HL-60 (cell line): ENCODE measurements at regions not wholly inside any gene's neighbourhood (a gene's known extent, or its start where the extent isn't known, plus 50 kb on each side); places are given as distances from the start of the nearest gene placed in this dataset.

Experiments used
- DNase-seq, 2 experiments: peaks; one replicate each; pipeline ENCODE4 v3.0.0-alpha.2; 2010 to 2020; ENCODE audit warnings: low read depth in 1 of 2, low spot score in 1 of 2
- H3K27ac ChIP-seq: fragments of 250-450 bp; sonication (Bioruptor Pico); replicated peaks from 2 replicates; pipeline ENCODE4 v1.5.1; 2020; ENCODE audit warnings: mild to moderate bottlenecking, moderate library complexity
- H3K27me3 ChIP-seq: fragments of 250-450 bp; sonication (Bioruptor Pico); 2 replicates; pipeline ENCODE4 v1.5.1; 2021; ENCODE audit warnings: mild to moderate bottlenecking, moderate library complexity; ENCODE audit not compliant: insufficient read depth, poor library complexity, severe bottlenecking
- H3K4me3 ChIP-seq: replicated peaks from 2 replicates; pipeline ENCODE4 v1.5.1; 2011; ENCODE audit warnings: mild to moderate bottlenecking, control low read depth, low read length; ENCODE audit not compliant: insufficient read depth
- CTCF ChIP-seq: IDR thresholded peaks from one replicate; pipeline ENCODE4 v1.5.1; 2011; ENCODE audit warnings: low read length, control low read depth, inconsistent platforms; ENCODE audit not compliant: insufficient read depth
- GABPA ChIP-seq: IDR thresholded peaks from 2 replicates; pipeline ENCODE4 v1.6.1; 2012; ENCODE audit warnings: low read depth
- POLR2AphosphoS5 ChIP-seq: IDR thresholded peaks from 2 replicates; pipeline ENCODE4 v1.6.1; 2012; ENCODE audit warnings: low read depth
- SPI1 ChIP-seq: IDR thresholded peaks from 2 replicates; pipeline ENCODE4 v1.6.1; 2012; ENCODE audit warnings: low read depth, mild to moderate bottlenecking, borderline replicate concordance
- TF ChIP-seq, protein P1 (sequence below): IDR thresholded peaks from 2 replicates; pipeline ENCODE4 v1.6.1; 2012; ENCODE audit warnings: low read depth; ENCODE audit not compliant: insufficient replicate concordance

DNA sequence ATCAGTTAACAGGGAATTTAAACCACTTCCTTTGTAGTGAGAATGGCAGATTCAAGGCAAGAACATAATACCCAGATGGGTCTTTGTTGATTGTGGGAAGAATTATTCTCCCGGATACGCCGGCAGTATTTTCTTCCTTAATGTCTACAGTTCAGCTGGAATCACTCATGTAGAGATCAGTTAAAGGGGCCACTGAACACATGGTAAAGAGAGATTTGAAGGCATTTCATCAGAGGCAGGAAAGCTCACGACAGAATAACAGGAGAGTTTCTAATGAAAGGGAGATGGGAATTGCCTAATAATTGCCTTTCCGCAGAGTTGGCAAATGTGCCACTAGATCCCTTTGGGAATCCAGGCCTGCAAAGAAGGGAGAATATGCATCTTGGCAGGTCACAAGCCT is 327.7 kb upstream of the ZNF804A start:
- Histone ChIP-seq H3K27ac (no peak overlapping the region), H3K27me3 (no peaks in the 10 kb centered on the region), H3K4me3 (no peak overlapping the region)
- DNase-seq = no peak
- TF ChIP-seq CTCF (no peak), SPI1 (no peak), GABPA (no peak), POLR2AphosphoS5 (no peak)
- TF ChIP-seq, protein P1, sequence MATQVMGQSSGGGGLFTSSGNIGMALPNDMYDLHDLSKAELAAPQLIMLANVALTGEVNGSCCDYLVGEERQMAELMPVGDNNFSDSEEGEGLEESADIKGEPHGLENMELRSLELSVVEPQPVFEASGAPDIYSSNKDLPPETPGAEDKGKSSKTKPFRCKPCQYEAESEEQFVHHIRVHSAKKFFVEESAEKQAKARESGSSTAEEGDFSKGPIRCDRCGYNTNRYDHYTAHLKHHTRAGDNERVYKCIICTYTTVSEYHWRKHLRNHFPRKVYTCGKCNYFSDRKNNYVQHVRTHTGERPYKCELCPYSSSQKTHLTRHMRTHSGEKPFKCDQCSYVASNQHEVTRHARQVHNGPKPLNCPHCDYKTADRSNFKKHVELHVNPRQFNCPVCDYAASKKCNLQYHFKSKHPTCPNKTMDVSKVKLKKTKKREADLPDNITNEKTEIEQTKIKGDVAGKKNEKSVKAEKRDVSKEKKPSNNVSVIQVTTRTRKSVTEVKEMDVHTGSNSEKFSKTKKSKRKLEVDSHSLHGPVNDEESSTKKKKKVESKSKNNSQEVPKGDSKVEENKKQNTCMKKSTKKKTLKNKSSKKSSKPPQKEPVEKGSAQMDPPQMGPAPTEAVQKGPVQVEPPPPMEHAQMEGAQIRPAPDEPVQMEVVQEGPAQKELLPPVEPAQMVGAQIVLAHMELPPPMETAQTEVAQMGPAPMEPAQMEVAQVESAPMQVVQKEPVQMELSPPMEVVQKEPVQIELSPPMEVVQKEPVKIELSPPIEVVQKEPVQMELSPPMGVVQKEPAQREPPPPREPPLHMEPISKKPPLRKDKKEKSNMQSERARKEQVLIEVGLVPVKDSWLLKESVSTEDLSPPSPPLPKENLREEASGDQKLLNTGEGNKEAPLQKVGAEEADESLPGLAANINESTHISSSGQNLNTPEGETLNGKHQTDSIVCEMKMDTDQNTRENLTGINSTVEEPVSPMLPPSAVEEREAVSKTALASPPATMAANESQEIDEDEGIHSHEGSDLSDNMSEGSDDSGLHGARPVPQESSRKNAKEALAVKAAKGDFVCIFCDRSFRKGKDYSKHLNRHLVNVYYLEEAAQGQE = no peak

DNA sequence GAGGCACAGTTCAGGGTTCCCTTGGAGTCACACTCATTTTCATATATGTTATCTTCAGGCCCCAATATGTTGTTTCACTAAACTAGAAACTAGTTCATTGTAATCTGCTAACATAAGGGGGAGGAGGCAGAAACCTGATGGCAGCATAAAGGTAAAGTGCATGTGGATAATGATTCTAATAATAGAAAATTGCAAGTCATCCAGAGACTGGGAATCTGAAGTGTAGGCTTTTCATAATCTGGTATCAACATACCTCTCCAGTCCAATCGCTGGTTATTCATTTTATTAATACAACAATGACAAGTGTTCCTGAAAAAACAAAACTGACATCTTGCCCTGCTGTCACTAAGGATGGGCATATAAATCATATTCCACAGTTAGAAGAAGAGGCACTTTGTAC is 326.3 kb upstream of the ZNF804A start:
- DNase-seq = no peak
- Histone ChIP-seq H3K27ac (no peak overlapping the region), H3K4me3 (no peak overlapping the region), H3K27me3 (no peaks in the 10 kb centered on the region)
- no peak for TF ChIP-seq POLR2AphosphoS5
- TF ChIP-seq CTCF = no peak
- no peak for TF ChIP-seq GABPA
- TF ChIP-seq SPI1 = no peak
- TF ChIP-seq, protein P1 = no peak

DNA sequence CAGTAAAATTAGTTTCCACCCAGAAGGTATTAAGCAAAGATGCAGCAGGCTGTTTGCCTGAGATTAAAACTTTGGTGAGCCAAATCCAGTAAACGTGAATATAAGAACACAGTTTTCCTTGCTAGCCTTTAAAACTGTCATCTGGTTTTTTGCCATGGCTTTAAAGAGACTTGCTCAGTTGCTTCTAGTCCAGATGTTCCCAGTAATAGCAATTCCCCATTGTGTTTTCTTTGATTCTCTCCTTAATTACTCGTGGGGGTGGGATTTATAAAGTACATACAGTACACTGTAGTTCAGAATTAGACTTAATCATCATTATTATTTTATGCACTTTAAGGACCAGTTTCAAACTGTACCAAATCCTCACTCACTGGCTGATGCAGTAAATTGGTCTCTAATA is 303.5 kb upstream of the ZNF804A start:
- no peak overlapping the region for H3K27ac ChIP-seq
- H3K27me3 ChIP-seq = no peaks in the 10 kb centered on the region
- DNase-seq = no peak
- TF ChIP-seq SPI1 (no peak), GABPA (no peak), CTCF (no peak), POLR2AphosphoS5 (no peak)
- TF ChIP-seq, protein P1 = no peak
- no peak overlapping the region for H3K4me3 ChIP-seq
